ENCODE measurements at regions not wholly inside any gene's neighbourhood (a gene's known extent, or its start where the extent isn't known, plus 50 kb on each side); places are given as distances from the start of the nearest gene placed in this dataset.

GRCh38 chr7:26038201-26038990 is 113.6 kb upstream of the NFE2L3 start:
- TF ChIP-seq CTCF (IDR thresholded peaks at IDR 0.05) (no peak), POLR2A (IDR thresholded peaks at IDR 0.05) (no peak), EP300 (IDR thresholded peaks at IDR 0.05) (no peak)
